ENCODE measurements at regions not wholly inside any gene's neighbourhood (a gene's known extent, or its start where the extent isn't known, plus 50 kb on each side); places are given as distances from the start of the nearest gene placed in this dataset.

DNA sequence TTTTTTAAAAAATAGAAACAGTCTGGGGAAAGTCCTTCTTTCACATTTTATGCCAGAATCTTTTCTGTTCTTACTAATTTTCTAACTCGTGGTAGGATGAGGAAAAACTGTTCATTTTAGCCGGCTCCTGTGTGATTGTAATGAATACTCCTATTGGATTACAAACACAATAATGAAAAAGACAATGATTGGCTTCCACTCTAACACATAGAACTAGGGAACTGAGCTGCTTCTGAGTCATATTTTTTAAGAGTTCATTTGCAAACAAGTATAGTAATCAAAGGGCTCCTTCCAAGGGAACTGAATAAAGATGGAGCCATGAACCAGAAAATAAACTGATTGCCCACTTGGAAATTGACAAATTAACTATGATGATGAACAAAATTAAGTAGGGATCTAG is 265.3 kb upstream of the TCF21 start:
- FAIRE-seq, result no peak
- H4K20me1 ChIP-seq (ENCODE audit: control insufficient read depth, insufficient read depth), result no peaks in the 10 kb centered on the region
- H3K9me3 ChIP-seq (replicated peaks; ENCODE audit: control insufficient read depth, insufficient read depth, low read length), result no peaks in the 10 kb centered on the region
- H3K27me3 ChIP-seq (replicated peaks in 1 of 2; ENCODE audit: control insufficient read depth in 2 of 2, insufficient read depth in 2 of 2, low read length in 1 of 2), result no peaks in the 10 kb centered on the region
- no peaks in the 10 kb centered on the region for H3K36me3 ChIP-seq (ENCODE audit: control insufficient read depth in 2 of 2, insufficient read depth in 2 of 2, low read length in 1 of 2)
- 0% methylated on average over 2 of the region's 2 CpGs for WGBS (ENCODE audit: insufficient coverage, insufficient replicate concordance, low lambda C conversion rate, missing lambda C conversion rate)
- in situ Hi-C loops (cut with MboI), result no loop called here
- no peak for ATAC-seq
- H3K79me2 ChIP-seq (ENCODE audit: control insufficient read depth, insufficient read depth, low read length), result no peaks in the 10 kb centered on the region
- POLR2A ChIA-PET, result no interaction called here
- H3K27ac ChIP-seq (ENCODE audit: control insufficient read depth, insufficient read depth), result no peak overlapping the region
- SMC1A ChIA-PET (ENCODE audit: uncharacterized antibody, unreplicated experiment), result no interaction called here
- RAD21 ChIA-PET (ENCODE audit: unreplicated experiment), result no interaction called here
- no peak for DNase-seq (ENCODE audit: low read depth, low spot score)
- intact Hi-C loops (cut with micrococcal nuclease; ENCODE audit: unreplicated experiment), result no loop called here
- no peaks in the 10 kb centered on the region for H3K4me1 ChIP-seq (ENCODE audit: control insufficient read depth, insufficient read depth, low read length)
- no peak overlapping the region for H3K9ac ChIP-seq (ENCODE audit: control insufficient read depth, insufficient read depth, low read length)
- CTCF ChIA-PET, result no interaction called here
- H3K4me3 ChIP-seq, result no peak overlapping the region
- BruUV-seq (replicated peaks), result no TSS peak
- no peak overlapping the region for H3K4me2 ChIP-seq (ENCODE audit: control insufficient read depth, insufficient read depth)
- TF ChIP-seq TAF1 (IDR thresholded peaks at IDR 0.05; ENCODE audit: borderline replicate concordance, low read depth, low read length) (no peak), ZNF207 (IDR thresholded peaks at IDR 0.05; ENCODE audit: borderline replicate concordance) (no peak), EP300 (IDR thresholded peaks at IDR 0.05; ENCODE audit: borderline replicate concordance in 1 of 2, control insufficient read depth in 1 of 2, low read depth in 2 of 2, low read length in 2 of 2) (no peak), POLR2A (IDR thresholded peaks at IDR 0.05; ENCODE audit: low read depth, low read length) (no peak), SKIL (IDR thresholded peaks at IDR 0.05; ENCODE audit: low read depth, poor library complexity, severe bottlenecking) (no peak), E2F8 (IDR thresholded peaks at IDR 0.05; ENCODE audit: low read depth, partially characterized antibody) (no peak), WRNIP1 (IDR thresholded peaks at IDR 0.05; ENCODE audit: borderline replicate concordance, low read depth, low read length) (no peak), BCL11A (IDR thresholded peaks at IDR 0.05; ENCODE audit: low read depth, low read length) (no peak), TBL1XR1 (IDR thresholded peaks at IDR 0.05; ENCODE audit: low read depth, low read length) (no peak), RAD21 (IDR thresholded peaks at IDR 0.05; ENCODE audit: insufficient read depth, low read depth, low read length) (no peak), BMI1 (IDR thresholded peaks at IDR 0.05; ENCODE audit: borderline replicate concordance) (no peak), ZSCAN29 (IDR thresholded peaks at IDR 0.05) (no peak)
- TF ChIP-seq, protein P1, sequence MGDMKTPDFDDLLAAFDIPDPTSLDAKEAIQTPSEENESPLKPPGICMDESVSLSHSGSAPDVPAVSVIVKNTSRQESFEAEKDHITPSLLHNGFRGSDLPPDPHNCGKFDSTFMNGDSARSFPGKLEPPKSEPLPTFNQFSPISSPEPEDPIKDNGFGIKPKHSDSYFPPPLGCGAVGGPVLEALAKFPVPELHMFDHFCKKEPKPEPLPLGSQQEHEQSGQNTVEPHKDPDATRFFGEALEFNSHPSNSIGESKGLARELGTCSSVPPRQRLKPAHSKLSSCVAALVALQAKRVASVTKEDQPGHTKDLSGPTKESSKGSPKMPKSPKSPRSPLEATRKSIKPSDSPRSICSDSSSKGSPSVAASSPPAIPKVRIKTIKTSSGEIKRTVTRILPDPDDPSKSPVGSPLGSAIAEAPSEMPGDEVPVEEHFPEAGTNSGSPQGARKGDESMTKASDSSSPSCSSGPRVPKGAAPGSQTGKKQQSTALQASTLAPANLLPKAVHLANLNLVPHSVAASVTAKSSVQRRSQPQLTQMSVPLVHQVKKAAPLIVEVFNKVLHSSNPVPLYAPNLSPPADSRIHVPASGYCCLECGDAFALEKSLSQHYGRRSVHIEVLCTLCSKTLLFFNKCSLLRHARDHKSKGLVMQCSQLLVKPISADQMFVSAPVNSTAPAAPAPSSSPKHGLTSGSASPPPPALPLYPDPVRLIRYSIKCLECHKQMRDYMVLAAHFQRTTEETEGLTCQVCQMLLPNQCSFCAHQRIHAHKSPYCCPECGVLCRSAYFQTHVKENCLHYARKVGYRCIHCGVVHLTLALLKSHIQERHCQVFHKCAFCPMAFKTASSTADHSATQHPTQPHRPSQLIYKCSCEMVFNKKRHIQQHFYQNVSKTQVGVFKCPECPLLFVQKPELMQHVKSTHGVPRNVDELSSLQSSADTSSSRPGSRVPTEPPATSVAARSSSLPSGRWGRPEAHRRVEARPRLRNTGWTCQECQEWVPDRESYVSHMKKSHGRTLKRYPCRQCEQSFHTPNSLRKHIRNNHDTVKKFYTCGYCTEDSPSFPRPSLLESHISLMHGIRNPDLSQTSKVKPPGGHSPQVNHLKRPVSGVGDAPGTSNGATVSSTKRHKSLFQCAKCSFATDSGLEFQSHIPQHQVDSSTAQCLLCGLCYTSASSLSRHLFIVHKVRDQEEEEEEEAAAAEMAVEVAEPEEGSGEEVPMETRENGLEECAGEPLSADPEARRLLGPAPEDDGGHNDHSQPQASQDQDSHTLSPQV (IDR thresholded peaks at IDR 0.05), result no peak
- TF ChIP-seq, protein P2, sequence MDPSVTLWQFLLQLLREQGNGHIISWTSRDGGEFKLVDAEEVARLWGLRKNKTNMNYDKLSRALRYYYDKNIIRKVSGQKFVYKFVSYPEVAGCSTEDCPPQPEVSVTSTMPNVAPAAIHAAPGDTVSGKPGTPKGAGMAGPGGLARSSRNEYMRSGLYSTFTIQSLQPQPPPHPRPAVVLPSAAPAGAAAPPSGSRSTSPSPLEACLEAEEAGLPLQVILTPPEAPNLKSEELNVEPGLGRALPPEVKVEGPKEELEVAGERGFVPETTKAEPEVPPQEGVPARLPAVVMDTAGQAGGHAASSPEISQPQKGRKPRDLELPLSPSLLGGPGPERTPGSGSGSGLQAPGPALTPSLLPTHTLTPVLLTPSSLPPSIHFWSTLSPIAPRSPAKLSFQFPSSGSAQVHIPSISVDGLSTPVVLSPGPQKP (IDR thresholded peaks at IDR 0.05; ENCODE audit: low read depth, low read length), result no peak
- H2AFZ ChIP-seq (ENCODE audit: control insufficient read depth, low read depth, low read length), result no peak overlapping the region
